Right ventricle myocardium superior (tissue), 1 donor: ENCODE measurements at regions not wholly inside any gene's neighbourhood (a gene's known extent, or its start where the extent isn't known, plus 50 kb on each side); places are given as distances from the start of the nearest gene placed in this dataset.
A peak's percentile ranks its signal among the peaks of the same experiment; 100 is the strongest.
"Not testable (repeated sequence)": the region's sequence is repeated elsewhere in the genome, so short reads cannot be mapped to it uniquely, and the experiment has no call there.

ENCODE experiments used
- ATAC-seq: fragments of 200-7000 bp; cut with Tn5 transposase; one replicate; pipeline ENCODE4 v1.9.1; 2020; ENCODE audit warnings: mild to moderate bottlenecking; ENCODE audit not compliant: poor library complexity
- DNase-seq: peaks from one replicate; pipeline ENCODE4 v3.0.0-alpha.2; 2020
- intact Hi-C: fragments of 100-400 bp; cut with DNase I; formaldehyde crosslinking; loops from one replicate; pipeline ENCODE4 v1.11.2; 2022
- donor health status: DM: no; HTN: yes; CAD: no; lungs with severe emphysema.

DNA sequence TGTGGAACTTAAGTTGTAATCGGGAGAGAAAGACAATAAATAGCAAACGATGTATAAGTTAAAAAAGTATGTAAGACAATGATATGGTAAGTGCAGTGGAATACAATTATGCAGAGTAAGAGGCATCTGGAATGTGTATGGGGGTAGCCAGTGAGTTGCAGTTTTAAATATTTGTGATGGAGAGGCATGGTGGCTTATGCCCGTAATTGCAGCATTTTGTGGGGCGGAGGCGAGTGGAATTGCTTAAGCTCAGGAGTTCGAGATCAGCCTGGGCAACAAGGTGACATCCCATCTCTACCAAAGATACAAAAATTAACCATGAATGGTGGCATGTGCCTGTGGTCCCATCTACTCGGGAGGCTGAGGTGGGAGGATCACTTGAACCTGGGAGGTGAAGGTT, 52.5 kb upstream of the WDFY3 start:
- ATAC-seq = no peak
- no peak for DNase-seq
- intact Hi-C loops = no loop called here

DNA sequence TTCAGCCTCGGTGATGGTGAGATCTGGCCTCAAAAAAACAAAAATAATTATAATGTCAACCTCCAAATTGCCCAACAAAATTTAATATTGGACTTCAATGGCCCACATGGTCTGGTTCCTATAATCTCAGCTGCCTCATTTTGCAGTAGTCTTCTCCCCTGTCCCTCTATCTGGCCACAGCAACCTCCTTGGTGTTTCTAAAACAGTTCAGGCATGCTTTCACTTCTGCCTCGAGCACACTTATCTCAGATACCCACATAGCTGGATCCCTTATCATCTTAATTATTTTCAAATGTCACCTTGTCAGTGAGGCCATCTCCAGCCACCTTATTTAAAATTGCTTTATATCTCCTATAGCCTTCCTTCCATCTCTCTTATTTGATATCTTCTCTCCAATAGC, 52.9 kb upstream of the WDFY3 start:
- ATAC-seq = no peak
- no peak for DNase-seq
- intact Hi-C loops = no loop called here

DNA sequence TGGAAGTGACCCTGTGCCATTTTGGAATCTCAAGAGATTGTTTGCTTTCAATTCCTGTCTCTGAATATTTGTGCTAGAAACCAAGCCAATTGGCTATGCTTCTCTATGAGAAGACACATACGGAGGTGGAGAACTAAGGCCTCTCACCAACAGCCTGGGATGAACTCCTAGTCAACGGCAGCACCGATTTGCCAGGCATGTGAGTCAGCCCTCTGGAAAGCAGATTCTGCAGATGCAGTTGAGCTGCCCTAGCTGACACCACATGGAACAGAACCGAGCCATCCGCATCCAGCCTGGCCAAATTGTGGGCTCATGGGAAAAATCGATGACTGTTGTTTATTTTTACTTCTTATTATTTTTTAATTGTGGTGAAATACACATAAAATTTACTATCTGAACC, 58.2 kb upstream of the WDFY3 start:
- intact Hi-C loops = no loop called here
- ATAC-seq = no peak

DNA sequence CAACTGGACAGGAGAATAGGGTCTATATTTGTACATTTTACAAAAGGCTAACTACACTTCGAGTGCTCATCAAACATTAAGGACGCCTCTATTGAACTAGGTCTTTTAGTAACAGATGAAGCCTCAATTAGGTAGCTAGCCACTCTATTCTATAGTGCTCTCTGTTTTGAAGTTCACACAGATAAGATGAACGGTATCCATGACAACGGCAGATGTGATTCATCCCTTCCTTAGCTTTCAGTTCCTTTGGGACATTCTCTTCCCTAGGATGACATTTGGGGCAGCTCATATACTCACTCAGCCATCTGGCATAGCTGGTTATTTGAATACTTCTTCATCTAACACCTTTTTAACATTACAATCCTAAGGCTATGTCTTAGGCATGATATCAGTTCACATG, 62.4 kb upstream of the WDFY3 start:
- ATAC-seq = no peak
- intact Hi-C loops = no loop called here
- no peak for DNase-seq

More for the DNA sequence above, 58.2 kb upstream of the WDFY3 start:
- no peak for DNase-seq

DNA sequence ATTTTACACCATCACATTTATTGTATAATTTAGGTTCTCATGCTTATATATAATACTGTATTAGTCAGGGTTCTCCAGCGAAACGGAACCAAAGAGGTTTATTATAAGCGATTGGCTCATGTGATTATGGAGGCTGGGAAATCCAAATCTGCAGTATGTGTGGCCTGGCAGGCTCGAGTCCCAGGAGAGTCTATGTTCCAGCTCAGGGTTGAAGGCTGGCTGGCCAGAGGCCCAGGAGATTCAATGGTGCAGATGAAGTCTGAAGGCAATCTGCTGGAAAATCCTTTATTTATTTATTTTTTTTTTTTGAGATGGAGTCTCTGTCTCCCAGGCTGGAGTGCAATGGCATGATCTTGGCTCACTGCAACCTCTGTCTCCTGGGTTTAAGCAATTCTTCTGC, 63.0 kb upstream of the WDFY3 start:
- no peak for DNase-seq
- no peak for ATAC-seq
- intact Hi-C loops = no loop called here

DNA sequence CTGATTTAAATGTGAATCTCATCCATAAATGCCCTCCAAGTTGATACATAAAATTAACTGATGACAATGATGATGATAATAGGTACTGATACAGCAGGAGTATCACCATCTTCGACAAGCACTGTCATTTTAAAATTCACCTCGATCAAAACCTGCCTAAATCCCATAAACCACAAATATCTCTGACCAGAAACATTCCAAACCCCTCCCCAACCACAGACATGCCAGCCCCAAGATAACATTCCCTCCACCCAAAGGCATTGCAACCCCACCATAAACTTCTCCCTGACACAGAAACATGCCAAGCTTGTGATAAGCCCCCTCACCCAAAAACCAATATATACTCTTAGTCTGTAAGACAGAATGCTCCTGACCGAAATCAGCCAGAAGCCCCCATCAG, 63.7 kb upstream of the WDFY3 start:
- ATAC-seq (no peak), DNase-seq (no peak)
- intact Hi-C loops = no loop called here

DNA sequence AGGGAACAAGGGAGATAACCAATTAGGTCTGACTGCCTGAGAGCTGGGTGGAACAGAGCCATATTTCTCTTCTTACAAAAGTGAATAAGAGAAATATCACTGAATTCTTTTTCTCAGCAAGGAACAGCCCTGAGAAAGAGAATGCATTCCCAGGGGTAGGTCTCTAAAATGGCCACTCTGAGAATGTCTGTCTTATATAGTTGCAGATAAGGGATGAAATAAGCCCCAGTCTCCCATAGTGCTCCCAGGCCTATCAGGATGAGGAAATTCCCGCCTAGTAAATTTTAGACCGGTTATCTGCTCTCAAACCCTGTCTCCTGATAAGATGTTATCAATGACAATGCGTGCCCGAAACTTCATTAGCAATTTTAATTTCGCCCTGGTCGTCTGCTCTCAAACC, 67.3 kb upstream of the WDFY3 start:
- DNase-seq, ATAC-seq, intact Hi-C loops: not testable (repeated sequence)

DNA sequence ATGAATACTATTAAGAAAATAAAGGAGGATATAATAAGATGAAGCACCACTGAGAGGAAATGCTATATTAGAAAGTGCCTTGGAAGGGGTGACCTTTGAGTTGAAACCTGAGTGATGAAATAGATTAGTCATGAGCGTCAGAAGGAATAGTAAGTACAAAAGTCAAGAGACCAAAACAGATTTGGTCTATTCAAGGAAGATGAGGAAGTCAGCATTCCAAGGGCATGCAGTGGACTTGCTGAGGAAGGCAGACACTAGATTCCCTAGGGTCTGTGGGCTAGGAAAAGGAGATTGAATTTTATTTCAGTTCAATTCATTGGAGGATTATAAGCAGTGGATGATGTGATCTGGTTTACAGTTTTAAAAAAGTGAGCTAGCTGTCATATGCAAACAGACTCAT, 73.0 kb upstream of the WDFY3 start:
- intact Hi-C loops = no loop called here
- DNase-seq = no peak
- ATAC-seq = no peak

DNA sequence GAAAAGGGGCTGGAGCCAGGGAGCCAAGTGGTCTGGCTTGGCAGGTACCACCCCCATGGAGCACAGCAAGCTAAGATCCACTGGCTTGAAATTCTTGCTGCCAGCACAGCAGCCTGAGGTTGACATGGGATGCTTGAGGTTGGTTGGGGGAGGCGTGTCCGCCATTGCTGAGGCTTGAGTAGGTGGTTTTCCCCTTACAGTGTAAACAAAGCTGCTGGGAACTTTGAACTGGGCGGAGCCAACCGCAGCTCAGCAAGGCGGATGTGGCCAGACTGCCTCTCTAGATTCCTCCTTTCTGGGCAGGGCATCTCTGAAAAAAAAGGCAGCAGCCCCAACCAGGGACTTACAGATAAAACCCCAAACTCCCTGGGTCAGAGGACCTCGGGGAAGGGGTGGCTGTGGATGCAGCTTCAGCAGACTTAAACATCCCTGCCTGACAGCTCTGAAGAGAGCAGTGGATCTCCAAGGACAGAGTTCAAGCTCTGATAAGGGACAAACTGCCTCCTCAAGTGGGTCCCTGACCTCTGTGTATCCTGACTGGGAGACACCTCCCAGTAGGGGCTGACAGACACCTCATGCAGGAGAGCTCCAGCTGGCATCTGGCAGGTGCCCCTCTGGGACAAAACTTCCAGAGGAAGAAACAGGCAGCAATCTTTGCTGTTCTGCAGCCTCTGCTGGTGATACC, 77.5 kb upstream of the WDFY3 start:
- ATAC-seq, intact Hi-C loops, DNase-seq: not testable (repeated sequence)

DNA sequence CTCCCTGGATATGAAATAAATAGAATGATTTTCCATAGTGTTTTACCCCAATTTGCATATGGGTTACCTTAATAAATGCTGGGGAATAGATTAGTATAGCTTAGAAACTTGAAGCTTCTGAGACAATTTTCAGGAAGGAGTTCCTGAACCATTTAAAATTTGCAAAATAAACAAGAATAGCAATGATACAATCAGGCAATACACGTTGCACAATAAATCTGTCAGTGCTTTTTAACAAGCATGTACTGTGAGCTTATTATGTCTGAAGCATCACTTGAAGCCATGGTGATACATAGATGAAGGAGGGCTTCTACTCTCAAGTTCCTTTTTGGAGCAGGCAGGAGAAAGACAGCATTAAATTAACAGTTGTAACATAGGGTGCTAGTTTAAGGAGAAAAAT, 84.2 kb upstream of the WDFY3 start:
- ATAC-seq = no peak
- intact Hi-C loops = no loop called here
- no peak for DNase-seq

DNA sequence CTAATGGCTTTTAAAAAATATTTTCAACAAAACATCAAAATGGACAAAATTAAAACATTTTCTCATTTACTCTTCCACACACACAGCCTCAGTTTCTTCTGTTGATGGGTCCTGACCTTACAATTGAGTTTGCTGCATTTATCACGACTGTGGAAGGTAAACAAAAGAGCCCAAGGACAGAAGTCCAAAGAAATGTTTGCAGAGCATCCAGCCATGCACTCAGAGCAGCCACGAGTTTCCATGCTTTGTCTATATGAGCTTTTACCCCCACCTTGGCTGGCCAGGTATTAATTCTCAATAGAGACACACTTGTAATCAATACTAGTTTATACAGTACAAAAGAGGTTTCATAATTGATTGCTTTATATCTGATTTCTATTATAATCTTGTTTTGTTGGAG, 85.0 kb upstream of the WDFY3 start:
- no peak for DNase-seq
- intact Hi-C loops = no loop called here

DNA sequence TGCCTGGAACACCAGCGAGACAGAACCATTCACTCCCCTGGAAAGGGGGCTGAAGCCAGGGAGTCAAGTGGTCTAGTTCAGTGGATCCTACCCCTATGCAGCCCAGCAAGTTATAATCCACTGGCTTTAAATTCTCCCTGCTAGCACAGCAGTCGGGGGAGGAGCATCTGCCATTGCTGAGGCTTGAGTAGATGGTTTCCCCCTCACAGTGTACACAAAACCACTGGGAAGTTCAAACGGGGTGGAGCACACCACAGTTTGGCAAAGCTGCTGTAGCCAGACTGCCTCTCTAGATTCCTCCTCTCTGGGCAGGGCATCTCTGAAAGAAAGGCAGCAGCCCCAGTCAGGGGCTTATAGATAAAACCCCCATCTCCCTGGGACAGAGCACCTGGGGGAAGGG, 88.4 kb upstream of the WDFY3 start:
- intact Hi-C loops, ATAC-seq, DNase-seq: not testable (repeated sequence)

More for the DNA sequence above, 85.0 kb upstream of the WDFY3 start:
- ATAC-seq = no peak

DNA sequence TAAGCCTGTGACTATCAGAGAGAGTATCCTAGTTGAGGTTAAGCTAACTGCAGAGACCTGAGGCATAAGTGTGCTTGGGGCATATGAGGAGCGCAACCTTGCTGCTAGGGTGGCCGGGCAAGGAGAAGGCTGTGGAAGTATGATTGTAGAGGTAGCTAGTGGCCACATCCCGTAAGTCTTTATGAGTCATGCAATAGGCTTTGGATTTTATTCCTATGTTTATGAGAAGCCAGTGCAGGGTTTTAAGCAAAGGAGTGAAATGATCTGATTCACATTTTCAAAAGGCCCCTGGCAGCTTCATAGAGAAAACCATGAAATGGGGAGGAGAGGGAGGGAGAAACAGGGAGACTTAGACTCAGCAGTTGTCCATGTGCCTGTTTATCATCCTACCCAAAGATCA, 92.1 kb upstream of the WDFY3 start:
- intact Hi-C loops = no loop called here
- ATAC-seq (no peak), DNase-seq (no peak)

DNA sequence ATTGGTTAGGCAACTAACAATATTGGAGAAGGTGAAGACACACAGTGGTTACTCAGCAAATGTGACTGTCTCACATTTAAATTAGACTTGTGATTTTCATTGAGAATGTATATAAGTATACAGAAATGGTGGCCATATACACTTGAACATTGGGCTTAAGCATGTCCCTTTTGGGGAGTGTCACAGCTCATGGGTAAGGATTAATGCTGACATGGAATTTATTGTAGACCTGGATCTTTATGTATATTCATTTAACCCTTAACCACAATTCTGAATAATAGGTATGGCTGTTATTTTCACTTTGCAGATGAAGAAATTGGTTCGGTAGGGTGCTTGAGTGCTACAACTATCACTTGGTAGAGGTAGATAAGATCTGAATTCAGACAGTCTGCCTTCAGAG, 95.5 kb upstream of the WDFY3 start:
- ATAC-seq = no peak
- intact Hi-C loops = no loop called here
- DNase-seq = no peak

DNA sequence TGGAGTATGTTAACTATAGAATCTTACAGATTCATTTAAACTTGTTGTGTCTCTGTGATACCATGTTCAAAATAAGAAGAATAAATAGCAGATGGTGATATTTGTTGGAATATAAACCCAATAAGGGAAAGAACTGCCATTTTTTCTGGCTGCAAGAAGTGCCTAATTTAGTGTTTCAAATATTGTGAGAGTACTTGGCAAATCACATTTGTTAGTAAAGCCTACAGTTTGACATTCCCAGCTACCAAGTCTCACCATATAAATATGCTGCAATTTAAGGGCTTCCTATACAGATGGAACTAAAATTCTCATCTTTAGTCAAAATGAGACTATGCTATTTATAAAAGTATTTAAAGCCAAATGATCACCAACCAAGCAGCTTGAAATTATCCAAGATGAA, 96.0 kb upstream of the WDFY3 start:
- ATAC-seq = no peak
- intact Hi-C loops = no loop called here
- DNase-seq = no peak

DNA sequence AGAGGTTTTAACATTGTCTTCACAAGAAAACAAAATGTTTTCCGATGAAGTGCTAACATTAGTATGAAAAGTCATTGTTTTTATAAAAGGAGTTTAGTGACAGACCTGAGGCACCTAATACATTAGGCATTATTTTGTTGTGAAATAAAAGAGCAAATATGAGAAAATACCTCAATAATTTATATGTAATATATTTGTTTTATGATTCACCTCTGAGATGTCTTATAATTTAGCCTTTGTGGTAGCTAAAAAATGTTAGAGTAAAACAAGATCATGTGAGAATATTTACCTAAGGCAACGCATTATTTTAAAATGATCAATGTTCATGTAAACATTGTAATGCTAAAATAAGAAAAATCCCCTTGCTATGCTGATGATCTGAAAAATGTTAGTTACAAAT, 100.9 kb upstream of the WDFY3 start:
- DNase-seq = no peak
- no peak for ATAC-seq
- intact Hi-C loops = no loop called here

DNA sequence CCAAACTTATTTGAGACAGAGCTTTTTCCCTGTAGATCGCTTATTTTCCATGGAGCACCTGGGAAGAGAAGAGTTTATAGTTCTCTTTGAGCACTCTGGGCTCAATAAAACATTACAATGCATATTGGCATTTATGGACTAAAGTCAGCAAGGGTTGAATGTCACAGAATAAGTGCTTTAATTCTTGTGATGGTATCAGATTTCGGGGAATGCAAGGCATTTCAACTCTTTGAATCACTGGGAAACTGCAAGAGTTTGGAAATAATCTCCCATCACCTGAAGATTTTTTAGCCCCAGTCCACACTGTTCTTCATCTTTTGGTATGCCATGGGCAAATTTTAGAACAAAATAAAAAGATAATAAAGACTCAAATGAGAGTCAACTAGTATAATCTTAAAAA, 111.5 kb upstream of the WDFY3 start:
- intact Hi-C loops = no loop called here
- DNase-seq (no peak), ATAC-seq (no peak)

DNA sequence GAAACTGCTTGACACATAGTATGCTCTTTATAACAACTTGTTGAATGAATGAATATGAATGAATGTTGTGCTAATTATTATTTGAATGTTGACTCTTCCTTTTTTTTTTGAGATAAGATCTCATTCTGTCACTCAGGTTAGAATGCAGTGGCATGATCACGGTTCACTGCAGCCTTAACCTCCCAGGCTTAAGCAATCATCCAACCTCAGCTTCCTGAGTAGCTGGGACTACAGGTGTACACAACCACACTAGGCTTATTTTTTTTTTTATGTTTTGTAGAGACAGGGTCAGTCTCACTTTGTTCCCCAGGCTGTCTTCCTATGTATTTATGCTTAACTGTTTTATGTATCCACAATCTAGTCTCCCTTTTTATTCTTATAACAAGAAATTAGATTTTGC, 114.7 kb upstream of the WDFY3 start:
- DNase-seq = no peak
- intact Hi-C loops = loop anchor here (10.0 kb wide), 1 partner anchor 964 kb away; no protein-coding TSS in a partner anchor
- ATAC-seq = no peak

DNA sequence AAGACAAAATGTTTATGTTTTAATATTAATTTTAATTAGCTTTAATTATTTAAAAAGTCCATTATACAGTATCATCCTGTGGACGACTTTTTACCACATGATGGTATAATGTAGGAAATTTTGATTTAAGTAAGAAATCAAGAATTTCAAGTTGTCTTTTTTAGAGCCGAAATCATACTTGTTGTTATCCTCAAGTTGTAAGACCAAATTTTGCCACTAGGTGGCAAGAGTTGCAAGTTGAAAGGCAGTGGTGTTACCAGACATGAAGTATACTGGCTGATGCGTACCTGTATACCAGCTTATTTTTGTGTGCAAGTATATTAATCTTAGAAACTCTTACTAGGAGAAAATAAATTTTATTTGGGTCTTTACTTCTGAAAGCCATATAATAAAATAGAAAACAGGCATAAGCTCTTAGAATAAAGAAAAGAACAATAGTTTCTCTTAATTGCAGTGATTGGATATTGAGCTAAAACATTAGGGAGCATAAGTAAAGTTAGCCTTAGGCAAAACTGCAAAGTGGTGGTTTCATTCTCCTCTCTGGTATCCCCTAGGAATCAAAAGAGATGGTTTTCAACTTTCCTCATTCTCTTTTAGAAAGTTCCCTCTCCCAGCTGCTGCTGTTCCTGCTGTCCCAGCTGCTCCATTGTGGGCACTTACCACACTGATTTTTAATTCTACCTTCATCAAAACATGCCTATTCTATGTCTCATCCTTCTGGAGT, 118.0 kb upstream of the WDFY3 start:
- DNase-seq (no peak), ATAC-seq (peak; percentile 63)
- intact Hi-C loops = loop anchor here (10.0 kb wide), 1 partner anchor 960 kb away; no protein-coding TSS in a partner anchor

DNA sequence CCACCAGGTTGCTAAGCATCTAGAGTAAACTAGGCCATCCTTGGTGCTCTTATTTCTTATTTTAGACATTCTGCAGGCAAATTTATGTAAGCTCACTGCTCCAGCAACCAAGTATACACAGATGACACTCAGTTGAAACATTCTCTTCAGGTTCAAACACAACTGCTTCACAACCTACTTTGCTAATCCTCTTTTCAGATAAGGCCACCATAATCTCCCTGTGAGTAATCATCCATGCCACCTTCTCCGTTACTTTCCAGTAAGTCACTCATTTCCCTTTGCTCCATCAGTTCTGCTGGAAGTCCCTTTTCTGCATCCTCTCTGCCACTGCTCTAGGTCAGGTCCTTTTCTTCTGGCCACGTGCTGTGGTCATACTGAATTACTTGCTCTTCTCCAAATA, 120.2 kb upstream of the WDFY3 start:
- no peak for DNase-seq
- intact Hi-C loops = loop anchor here (10.0 kb wide), 1 partner anchor 958 kb away; no protein-coding TSS in a partner anchor
- no peak for ATAC-seq
